ENCODE measurements at regions not wholly inside any gene's neighbourhood (a gene's known extent, or its start where the extent isn't known, plus 50 kb on each side); places are given as distances from the start of the nearest gene placed in this dataset.

DNA sequence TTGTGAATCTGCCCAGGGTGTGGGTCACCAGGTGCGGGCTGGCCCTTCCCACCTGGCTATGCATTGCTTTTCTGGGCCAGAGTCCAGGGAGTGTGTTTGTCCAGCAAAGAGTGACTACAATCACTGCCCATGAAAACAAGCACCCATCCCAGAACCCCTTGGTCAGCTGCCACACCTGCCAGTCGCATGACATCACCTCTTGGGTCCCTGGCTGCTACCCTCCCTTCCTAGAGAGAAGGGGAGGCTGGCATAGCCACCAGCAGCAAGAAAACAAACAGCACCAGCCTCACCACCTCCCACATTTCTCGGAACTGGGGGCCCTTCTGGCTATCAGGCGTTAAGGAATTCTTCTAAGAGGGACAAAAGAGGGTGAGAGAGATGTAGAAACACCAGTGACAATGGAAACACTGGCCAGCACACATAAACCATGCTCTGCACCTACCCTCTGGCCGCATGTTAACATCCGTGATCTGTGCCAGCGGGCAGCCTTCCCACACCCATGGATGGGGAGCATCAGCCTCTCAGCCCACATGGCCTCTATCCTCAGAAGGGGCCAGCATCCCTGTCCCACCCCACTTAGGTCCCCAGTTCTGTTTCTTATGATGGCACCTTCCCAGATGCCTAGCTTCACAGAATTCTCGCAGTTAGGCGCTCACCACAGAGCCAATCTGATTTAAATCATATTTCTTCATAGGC is 109.7 kb upstream of the GLI2 start:
- no peak for TF ChIP-seq YY1 (IDR thresholded peaks at IDR 0.05; ENCODE audit: low read depth)
- TF ChIP-seq EP300 (IDR thresholded peaks at IDR 0.05; ENCODE audit: borderline replicate concordance) = peak; percentile 53; the same call in 1 of the 2 replicates
- TF ChIP-seq ZBTB7A (IDR thresholded peaks at IDR 0.05; ENCODE audit: low read depth) = 0 out of 2 replicates have a peak, but pooled peaks have one; percentile 27
- TF ChIP-seq REST (IDR thresholded peaks at IDR 0.05; ENCODE audit: low read depth) = no peak
- TF ChIP-seq TCF12 (IDR thresholded peaks at IDR 0.05; ENCODE audit: low read depth) = peak; percentile 87
- TF ChIP-seq CREB1 (IDR thresholded peaks at IDR 0.05; ENCODE audit: low read depth) = no peak
- TF ChIP-seq TAF1 (IDR thresholded peaks at IDR 0.05; ENCODE audit: low read depth) = no peak
- peak; percentile 90 for TF ChIP-seq NFIC (IDR thresholded peaks at IDR 0.05)
- peak; percentile 43; the same call in 1 of the 2 replicates for TF ChIP-seq TEAD4 (IDR thresholded peaks at IDR 0.05)

DNA sequence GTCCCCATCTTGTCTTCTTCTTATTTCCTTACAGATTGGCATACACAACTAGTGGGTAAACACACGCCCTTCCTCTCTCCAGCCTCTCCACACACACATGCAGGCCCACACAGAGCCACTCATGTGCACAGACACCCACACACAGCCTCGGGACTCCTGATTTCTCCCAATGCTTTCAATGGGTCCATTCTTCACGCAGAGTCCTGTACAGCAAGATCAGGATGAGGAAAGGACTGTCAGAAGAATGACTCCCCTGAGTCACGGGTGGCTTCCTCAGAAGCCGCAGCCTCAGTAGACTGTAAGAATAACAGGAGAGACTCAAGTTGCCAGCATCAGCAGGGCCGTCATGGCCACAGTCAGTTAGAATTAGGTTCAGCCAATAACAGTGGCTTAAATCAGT is 109.1 kb upstream of the GLI2 start:
- TF ChIP-seq RAD21 (IDR thresholded peaks at IDR 0.05; ENCODE audit: low read depth) (no peak), CEBPB (IDR thresholded peaks at IDR 0.05) (no peak), TCF12 (IDR thresholded peaks at IDR 0.05; ENCODE audit: low read depth) (no peak), FOXM1 (IDR thresholded peaks at IDR 0.05; ENCODE audit: borderline replicate concordance, low read depth) (no peak), TAF1 (IDR thresholded peaks at IDR 0.05; ENCODE audit: low read depth) (no peak)
- TF ChIP-seq, protein P1, sequence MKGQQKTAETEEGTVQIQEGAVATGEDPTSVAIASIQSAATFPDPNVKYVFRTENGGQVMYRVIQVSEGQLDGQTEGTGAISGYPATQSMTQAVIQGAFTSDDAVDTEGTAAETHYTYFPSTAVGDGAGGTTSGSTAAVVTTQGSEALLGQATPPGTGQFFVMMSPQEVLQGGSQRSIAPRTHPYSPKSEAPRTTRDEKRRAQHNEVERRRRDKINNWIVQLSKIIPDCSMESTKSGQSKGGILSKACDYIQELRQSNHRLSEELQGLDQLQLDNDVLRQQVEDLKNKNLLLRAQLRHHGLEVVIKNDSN (IDR thresholded peaks at IDR 0.05) = no peak
- TF ChIP-seq, protein P2, sequence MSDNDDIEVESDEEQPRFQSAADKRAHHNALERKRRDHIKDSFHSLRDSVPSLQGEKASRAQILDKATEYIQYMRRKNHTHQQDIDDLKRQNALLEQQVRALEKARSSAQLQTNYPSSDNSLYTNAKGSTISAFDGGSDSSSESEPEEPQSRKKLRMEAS (IDR thresholded peaks at IDR 0.05) = no peak

DNA sequence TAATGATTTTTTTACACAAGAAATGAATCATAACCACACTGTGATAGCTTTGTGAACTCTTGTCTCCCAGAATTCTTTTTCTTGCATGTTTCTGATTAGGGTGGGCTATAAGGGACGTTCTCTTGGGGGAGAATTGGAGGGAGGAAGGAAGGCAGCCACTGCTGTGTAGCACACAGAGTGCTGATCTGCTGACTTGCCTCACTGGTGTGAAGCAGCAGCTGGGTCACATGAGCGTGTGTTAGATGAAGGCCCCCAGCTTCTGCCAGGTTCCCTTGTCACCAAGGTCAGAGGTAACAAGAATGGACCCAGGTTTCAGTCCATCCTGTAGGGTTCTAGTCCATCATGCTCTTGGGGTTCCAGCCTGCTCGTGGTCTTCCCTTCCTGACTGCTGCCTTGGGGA is 107.4 kb upstream of the GLI2 start:
- TF ChIP-seq ZBTB7A (IDR thresholded peaks at IDR 0.05; ENCODE audit: low read depth) = no peak
- TF ChIP-seq RAD21 (IDR thresholded peaks at IDR 0.05; ENCODE audit: low read depth) = no peak
- TF ChIP-seq TAF1 (IDR thresholded peaks at IDR 0.05; ENCODE audit: low read depth) = no peak
- TF ChIP-seq EP300 (IDR thresholded peaks at IDR 0.05; ENCODE audit: borderline replicate concordance) = no peak
- TF ChIP-seq, protein P1 (IDR thresholded peaks at IDR 0.05) = no peak
- TF ChIP-seq EGR1 (IDR thresholded peaks at IDR 0.05) = no peak

DNA sequence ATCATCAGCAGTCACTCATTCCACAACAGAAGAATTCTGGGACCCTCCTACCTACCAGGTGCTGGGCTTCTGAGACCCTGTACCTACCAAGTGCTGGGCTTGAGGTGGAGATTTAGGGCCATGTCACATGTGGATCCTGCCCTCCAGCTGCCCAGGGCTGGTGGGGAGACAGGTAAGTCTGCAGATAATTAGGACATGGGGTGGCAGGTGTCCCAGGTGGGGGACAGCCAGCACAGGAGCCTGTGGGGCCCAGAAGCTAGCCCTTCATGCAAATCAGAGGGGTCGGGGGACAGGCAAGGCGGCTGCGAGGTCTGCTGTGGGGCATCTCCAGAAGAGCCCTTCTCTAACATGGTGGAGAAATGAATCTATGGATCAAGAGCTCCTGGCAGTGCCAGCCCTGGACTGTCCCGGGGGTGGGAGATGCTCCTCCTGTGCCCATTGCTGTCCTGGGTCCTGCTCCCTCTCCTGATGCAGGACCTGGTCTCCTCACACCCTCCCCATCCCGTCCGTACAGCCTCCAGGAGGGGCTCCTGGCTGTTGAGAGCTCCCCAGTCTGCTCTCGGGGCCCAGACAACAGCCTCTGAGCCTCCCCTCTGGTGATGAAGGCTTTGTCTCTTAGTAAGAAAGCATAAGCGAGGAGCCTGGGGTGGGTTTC is 106.3 kb upstream of the GLI2 start:
- TF ChIP-seq, protein P1 (IDR thresholded peaks at IDR 0.05) = no peak
- TF ChIP-seq YY1 (IDR thresholded peaks at IDR 0.05; ENCODE audit: low read depth) (no peak), CEBPB (IDR thresholded peaks at IDR 0.05) (no peak), FOXM1 (IDR thresholded peaks at IDR 0.05; ENCODE audit: borderline replicate concordance, low read depth) (no peak), EGR1 (IDR thresholded peaks at IDR 0.05) (no peak), TEAD4 (IDR thresholded peaks at IDR 0.05) (no peak)
- TF ChIP-seq, protein P2 (IDR thresholded peaks at IDR 0.05) = no peak

- TF ChIP-seq RAD21 (IDR thresholded peaks at IDR 0.05; ENCODE audit: low read depth) (no peak), CREB1 (IDR thresholded peaks at IDR 0.05; ENCODE audit: low read depth) (no peak), ZBTB7A (IDR thresholded peaks at IDR 0.05; ENCODE audit: low read depth) (no peak), CEBPB (IDR thresholded peaks at IDR 0.05) (no peak), TAF1 (IDR thresholded peaks at IDR 0.05; ENCODE audit: low read depth) (no peak), YY1 (IDR thresholded peaks at IDR 0.05; ENCODE audit: low read depth) (no peak), TEAD4 (IDR thresholded peaks at IDR 0.05) (no peak), REST (IDR thresholded peaks at IDR 0.05; ENCODE audit: low read depth) (no peak), FOXM1 (IDR thresholded peaks at IDR 0.05; ENCODE audit: borderline replicate concordance, low read depth) (no peak), EP300 (IDR thresholded peaks at IDR 0.05; ENCODE audit: borderline replicate concordance) (no peak), NFIC (IDR thresholded peaks at IDR 0.05) (no peak), EGR1 (IDR thresholded peaks at IDR 0.05) (no peak)
- TF ChIP-seq, protein P1 (IDR thresholded peaks at IDR 0.05) = no peak
- TF ChIP-seq, protein P2 (IDR thresholded peaks at IDR 0.05) = no peak
These were observed 105.5 kb upstream of the GLI2 start for GRCh38 chr2:120630031-120630701.
